ENCODE measurements at regions not wholly inside any gene's neighbourhood (a gene's known extent, or its start where the extent isn't known, plus 50 kb on each side); places are given as distances from the start of the nearest gene placed in this dataset.

DNA sequence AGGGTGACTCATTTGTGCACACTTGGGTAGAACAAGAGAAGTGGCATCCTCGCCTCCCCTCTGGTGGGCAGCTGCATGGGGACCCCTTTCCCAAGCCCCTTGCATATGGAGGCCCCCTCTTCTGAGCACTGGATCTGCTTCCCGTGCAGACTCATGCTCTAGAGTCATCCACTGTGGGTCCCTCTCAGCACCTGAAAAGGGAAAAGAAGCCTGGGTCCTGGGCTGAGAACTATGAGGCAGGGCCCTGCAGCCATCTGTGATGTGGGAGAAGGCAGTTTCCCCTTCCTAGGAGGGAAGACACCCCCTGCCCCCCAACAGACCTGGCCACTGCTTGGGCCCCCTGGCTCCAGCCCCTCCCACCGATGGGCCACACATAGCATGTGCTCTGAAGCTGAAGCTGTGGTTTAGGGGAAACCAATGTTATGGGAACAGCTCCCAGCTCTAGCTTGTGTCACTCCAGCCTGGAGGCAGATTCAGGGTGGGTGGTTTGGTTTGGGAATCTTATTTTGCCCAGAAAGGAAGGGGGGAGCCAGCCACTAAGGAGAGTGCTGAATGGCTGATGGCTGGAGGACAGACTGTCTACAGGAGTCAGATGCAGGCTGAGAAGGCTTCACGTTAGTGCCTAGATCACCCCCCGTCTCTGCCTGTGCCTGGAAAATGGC, 172.8 kb downstream of the GLI2 start:
- H3K4me3 ChIP-seq (ENCODE audit: low read depth, low read length): no peak overlapping the region
- no peak for DNase-seq (ENCODE audit: low read depth)
- TF ChIP-seq, protein P1, sequence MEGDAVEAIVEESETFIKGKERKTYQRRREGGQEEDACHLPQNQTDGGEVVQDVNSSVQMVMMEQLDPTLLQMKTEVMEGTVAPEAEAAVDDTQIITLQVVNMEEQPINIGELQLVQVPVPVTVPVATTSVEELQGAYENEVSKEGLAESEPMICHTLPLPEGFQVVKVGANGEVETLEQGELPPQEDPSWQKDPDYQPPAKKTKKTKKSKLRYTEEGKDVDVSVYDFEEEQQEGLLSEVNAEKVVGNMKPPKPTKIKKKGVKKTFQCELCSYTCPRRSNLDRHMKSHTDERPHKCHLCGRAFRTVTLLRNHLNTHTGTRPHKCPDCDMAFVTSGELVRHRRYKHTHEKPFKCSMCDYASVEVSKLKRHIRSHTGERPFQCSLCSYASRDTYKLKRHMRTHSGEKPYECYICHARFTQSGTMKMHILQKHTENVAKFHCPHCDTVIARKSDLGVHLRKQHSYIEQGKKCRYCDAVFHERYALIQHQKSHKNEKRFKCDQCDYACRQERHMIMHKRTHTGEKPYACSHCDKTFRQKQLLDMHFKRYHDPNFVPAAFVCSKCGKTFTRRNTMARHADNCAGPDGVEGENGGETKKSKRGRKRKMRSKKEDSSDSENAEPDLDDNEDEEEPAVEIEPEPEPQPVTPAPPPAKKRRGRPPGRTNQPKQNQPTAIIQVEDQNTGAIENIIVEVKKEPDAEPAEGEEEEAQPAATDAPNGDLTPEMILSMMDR (IDR thresholded peaks at IDR 0.05; ENCODE audit: insufficient read depth, low read depth, low read length, missing control alignments): no peak

DNA sequence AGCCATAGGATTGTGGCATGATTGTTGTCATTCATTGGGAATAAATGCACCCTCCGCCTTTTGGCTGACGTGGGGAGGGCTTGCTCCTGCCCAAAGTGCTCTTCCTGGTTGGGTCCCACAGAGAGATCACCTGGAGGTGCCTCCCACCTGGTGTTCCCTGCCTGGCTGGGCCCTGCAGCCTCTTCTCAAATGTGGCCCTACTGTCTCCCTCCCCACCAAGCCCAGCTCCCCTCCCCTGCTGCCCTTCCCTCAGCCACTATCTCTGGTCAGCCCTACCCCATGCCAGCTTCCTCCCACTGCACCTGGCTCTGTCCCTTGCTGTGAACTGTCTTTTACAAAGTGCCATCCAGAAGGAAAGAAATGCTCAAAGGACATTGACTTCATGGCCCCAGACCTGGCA, 173.4 kb downstream of the GLI2 start:
- TF ChIP-seq, protein P1 (IDR thresholded peaks at IDR 0.05; ENCODE audit: insufficient read depth, low read depth, low read length, missing control alignments): no peak
- no peak overlapping the region for H3K4me3 ChIP-seq (ENCODE audit: low read depth, low read length)
- DNase-seq (ENCODE audit: low read depth): no peak

DNA sequence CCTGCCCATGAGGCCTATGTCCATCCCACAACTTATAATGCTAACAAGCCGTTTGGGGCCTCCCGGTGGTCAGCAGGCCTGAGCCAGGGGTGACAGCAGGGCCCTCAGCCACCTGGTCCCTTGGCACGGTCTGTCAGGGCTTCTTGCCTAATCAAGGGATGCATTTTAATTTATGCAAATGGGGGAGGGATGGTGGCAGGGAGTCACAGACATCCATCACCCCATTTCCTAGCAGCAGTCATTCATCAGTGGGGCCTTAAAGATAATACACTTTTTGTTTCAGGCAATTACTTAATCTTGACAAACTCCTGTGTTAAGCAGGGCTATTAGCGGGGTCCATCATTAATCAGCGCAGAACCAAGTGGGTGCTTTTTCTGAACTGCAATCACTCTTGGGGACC, 174.5 kb downstream of the GLI2 start:
- H3K4me3 ChIP-seq (ENCODE audit: low read depth, low read length): no peak overlapping the region
- TF ChIP-seq, protein P1 (IDR thresholded peaks at IDR 0.05; ENCODE audit: insufficient read depth, low read depth, low read length, missing control alignments): no peak
- DNase-seq (ENCODE audit: low read depth): no peak

DNA sequence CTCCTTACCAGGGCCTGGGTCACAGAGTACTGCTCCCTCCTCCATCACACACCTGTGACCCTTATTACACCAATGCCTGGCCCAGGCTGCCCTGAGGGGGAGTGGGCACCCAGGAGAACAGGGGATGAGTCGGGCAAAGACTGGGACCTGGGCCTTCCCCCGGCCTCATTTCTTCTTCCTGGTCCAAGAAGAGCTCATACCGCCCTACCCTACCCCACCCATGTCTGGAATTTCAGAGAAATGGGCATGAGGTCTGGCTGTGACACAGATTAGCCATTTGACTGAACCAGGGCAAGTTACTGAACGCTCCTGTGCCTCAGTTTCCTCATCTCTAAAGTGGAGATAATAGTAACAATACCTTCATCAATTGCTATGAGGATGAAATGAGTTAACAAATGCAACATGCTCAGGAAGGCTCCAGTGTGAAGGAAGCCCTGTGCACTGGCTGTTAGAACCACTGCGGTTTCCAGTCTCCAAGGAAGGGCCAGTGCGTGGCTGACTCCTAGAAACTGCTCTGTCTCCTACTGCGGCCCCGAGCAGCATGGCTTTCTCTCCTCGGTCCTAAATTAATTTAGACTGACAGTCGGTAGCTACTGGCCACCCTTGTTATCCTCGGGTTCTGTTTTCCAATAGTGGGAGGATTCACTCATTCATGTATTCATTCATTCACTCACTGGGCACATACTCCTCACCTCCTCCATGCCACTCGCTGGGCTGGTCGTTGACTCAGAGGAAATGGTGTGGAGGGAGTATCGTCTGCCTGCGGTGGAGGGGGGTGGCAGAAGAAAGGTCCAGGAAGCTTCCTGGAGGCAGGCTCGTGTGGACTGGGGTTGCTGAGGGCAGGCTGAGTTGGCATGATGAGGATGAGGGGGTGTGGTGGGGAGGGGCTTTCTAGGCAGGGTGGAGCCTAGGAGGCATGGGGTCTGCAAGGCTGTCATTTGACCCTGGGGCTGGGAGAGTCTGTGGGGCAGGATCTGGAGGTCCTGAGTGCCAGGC, 175.6 kb downstream of the GLI2 start:
- no peak overlapping the region for H3K4me3 ChIP-seq (ENCODE audit: low read depth, low read length)
- TF ChIP-seq, protein P1 (IDR thresholded peaks at IDR 0.05; ENCODE audit: insufficient read depth, low read depth, low read length, missing control alignments): no peak
- DNase-seq (ENCODE audit: low read depth): no peak

DNA sequence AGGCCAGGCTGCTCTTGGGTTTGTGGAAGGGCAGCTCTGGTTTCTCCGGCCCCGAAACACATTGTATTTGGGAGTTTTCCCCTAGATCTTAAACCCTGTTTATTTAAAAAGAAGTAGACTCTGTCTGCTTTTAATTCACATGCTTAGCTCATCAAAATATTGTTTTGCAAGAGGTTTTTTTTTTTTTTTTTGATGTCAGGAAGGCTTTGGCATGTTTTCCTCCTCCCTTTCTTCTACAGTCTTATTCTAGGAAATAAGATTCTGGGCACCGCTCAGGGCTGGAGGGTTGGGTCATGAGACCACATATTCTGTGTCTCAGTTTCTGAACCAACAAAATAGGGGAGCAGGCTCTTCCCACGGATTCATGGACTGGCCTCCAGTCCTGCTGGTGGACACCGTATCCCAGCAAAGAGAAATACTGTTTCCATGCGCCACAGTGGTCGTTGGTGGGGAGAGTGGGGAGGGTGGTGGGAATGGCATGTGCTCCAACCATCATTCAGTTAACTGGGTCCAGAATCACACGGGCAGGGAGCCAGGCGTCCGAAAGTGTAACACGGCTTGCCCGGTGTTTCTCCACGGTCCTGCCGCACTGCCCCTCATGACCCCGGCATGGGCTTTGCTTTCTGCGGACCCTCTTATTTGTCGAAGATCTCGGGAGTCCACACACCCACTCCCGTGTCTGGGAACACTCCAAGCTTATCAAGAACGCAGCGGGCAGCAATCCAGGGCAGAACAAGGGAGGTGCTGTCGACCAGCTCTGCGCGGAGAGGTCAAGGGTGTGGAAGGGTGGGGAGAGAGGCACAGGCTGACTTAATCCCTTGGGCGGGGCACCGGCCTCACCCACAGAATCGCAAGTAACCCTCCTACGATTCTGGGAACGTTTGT, 176.7 kb downstream of the GLI2 start:
- no peak overlapping the region for H3K4me3 ChIP-seq (ENCODE audit: low read depth, low read length)
- DNase-seq (ENCODE audit: low read depth): no peak
- TF ChIP-seq, protein P1 (IDR thresholded peaks at IDR 0.05; ENCODE audit: insufficient read depth, low read depth, low read length, missing control alignments): no peak

DNA sequence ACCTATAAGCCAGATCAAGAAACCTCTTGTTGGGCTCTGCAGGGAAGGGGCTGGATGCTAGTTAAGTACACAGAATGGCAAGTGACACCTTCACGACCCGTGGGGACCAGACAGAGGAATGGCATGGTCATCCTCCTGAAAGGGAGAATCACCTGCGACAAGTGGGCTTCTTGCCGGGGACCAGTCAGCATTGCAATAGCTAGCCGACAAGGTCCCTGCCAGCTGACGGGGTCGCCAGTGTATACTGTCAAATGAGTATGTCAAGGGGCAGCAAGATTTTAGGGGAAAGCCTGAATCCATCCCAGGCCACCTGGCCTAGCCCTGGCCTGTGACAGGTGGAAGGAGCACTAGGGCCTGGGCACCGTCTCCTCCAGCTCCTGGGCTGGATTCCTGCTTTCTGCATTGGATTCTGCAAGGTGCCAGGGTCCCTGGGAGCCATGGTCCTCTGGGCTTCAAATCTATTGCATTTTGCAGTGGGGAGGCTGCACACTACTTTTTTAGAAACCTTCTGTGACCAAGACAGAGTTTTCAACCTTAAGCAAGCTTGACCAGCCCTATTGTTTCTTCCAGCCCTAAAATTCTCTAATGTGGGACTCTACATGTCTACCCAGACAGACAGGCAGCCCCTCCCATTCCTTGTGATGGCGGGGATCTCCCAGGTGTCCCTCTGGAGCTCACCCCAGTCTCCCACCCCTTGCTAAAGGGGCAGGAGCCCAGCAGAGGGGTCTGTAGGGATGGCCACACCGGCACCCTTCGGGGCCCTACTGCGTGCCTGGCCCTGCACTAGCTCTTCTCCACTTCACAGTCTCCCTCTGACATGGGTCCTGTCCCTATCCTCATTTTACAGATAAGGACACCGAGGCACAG, 178.5 kb downstream of the GLI2 start:
- no peak overlapping the region for H3K4me3 ChIP-seq (ENCODE audit: low read depth, low read length)
- TF ChIP-seq, protein P1 (IDR thresholded peaks at IDR 0.05; ENCODE audit: insufficient read depth, low read depth, low read length, missing control alignments): no peak
- DNase-seq (ENCODE audit: low read depth): no peak
